ENCODE measurements at regions not wholly inside any gene's neighbourhood (a gene's known extent, or its start where the extent isn't known, plus 50 kb on each side); places are given as distances from the start of the nearest gene placed in this dataset.

DNA sequence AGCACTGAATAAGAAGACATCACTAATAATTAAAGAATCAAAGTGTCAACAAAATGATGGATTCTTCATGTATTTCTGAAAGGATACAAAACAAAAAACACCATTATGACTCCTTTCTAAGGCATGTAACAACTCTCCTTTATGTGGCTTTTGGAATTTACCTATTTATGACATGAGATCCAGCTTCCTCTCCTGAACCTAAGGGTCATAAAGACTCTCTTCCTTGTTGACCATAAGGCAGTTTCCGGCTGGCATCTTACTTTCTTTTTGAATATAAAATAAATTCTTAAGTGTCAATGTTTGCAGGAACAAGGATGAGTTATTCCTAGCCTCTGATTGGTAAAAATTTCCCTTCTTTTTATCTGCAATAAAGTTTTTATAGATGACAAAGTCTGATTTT, 111.1 kb upstream of the GRPR start:
- intact Hi-C loops (cut with micrococcal nuclease; ENCODE audit: unreplicated experiment) = no loop called here
- Histone ChIP-seq H3K4me3 (ENCODE audit: low read depth, low read length, poor library complexity, severe bottlenecking) (no peak overlapping the region), H3K79me2 (ENCODE audit: insufficient read depth, low read depth, low read length) (no peaks in the 10 kb centered on the region), H3K4me2 (ENCODE audit: low read length) (no peak overlapping the region), H3K9me2 (ENCODE audit: insufficient read depth, low read length) (no peaks in the 10 kb centered on the region), H3K4me1 (ENCODE audit: insufficient read depth, low read length, poor library complexity, severe bottlenecking) (peaks cover 10% of the 10 kb centered on the region), H4K20me1 (ENCODE audit: insufficient read depth, low read length) (no peaks in the 10 kb centered on the region), H3K36me3 (ENCODE audit: insufficient read depth, low read length) (no peaks in the 10 kb centered on the region), H2AFZ (ENCODE audit: low read length) (no peak overlapping the region), H3K27ac (ENCODE audit: low read depth, low read length, poor library complexity, severe bottlenecking) (no peak overlapping the region), H3K9me3 (ENCODE audit: low read length) (no peaks in the 10 kb centered on the region)
- no TSS peak for BruUV-seq (replicated peaks)
- CTCF ChIA-PET (ENCODE audit: unreplicated experiment) = no interaction called here
- no peak for TF ChIP-seq EZH2phosphoT487 (IDR thresholded peaks at IDR 0.05; ENCODE audit: borderline replicate concordance, low read depth, low read length)
- TF ChIP-seq, protein P1, sequence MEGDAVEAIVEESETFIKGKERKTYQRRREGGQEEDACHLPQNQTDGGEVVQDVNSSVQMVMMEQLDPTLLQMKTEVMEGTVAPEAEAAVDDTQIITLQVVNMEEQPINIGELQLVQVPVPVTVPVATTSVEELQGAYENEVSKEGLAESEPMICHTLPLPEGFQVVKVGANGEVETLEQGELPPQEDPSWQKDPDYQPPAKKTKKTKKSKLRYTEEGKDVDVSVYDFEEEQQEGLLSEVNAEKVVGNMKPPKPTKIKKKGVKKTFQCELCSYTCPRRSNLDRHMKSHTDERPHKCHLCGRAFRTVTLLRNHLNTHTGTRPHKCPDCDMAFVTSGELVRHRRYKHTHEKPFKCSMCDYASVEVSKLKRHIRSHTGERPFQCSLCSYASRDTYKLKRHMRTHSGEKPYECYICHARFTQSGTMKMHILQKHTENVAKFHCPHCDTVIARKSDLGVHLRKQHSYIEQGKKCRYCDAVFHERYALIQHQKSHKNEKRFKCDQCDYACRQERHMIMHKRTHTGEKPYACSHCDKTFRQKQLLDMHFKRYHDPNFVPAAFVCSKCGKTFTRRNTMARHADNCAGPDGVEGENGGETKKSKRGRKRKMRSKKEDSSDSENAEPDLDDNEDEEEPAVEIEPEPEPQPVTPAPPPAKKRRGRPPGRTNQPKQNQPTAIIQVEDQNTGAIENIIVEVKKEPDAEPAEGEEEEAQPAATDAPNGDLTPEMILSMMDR (conservative IDR thresholded peaks at IDR 0.05; ENCODE audit: low read length) = no peak
- POLR2A ChIA-PET = no interaction called here
- DNase-seq (ENCODE audit: low spot score) = no peak

- CTCF ChIA-PET (ENCODE audit: unreplicated experiment) = no interaction called here
Measured at GRCh38 chrX:16005917-16006316, 117.4 kb upstream of the GRPR start.

GRCh38 chrX:16002185-16002584, 121.2 kb upstream of the GRPR start:
- H3K27ac ChIP-seq (ENCODE audit: low read depth, low read length, poor library complexity, severe bottlenecking) = no peak overlapping the region
- no peaks in the 10 kb centered on the region for H3K4me1 ChIP-seq (ENCODE audit: insufficient read depth, low read length, poor library complexity, severe bottlenecking)
- H3K79me2 ChIP-seq (ENCODE audit: insufficient read depth, low read depth, low read length) = no peaks in the 10 kb centered on the region
- ChIA-PET POLR2A (no interaction called here), CTCF (ENCODE audit: unreplicated experiment) (no interaction called here)
- no peaks in the 10 kb centered on the region for H3K36me3 ChIP-seq (ENCODE audit: insufficient read depth, low read length)
- H3K4me3 ChIP-seq (ENCODE audit: low read depth, low read length, poor library complexity, severe bottlenecking) = no peak overlapping the region
- no TSS peak for BruUV-seq (replicated peaks)
- TF ChIP-seq, protein P1 (conservative IDR thresholded peaks at IDR 0.05; ENCODE audit: low read length) = no peak
- no peak for TF ChIP-seq EZH2phosphoT487 (IDR thresholded peaks at IDR 0.05; ENCODE audit: borderline replicate concordance, low read depth, low read length)
- no peaks in the 10 kb centered on the region for H3K9me3 ChIP-seq (ENCODE audit: low read length)
- H3K4me2 ChIP-seq (ENCODE audit: low read length) = no peak overlapping the region
- H4K20me1 ChIP-seq (ENCODE audit: insufficient read depth, low read length) = no peaks in the 10 kb centered on the region
- DNase-seq (ENCODE audit: low spot score) = no peak
- no peak overlapping the region for H2AFZ ChIP-seq (ENCODE audit: low read length)
- H3K9me2 ChIP-seq (ENCODE audit: insufficient read depth, low read length) = no peaks in the 10 kb centered on the region
- intact Hi-C loops (cut with micrococcal nuclease; ENCODE audit: unreplicated experiment) = no loop called here

More at GRCh38 chrX:16005917-16006316, 117.4 kb upstream of the GRPR start:
- Histone ChIP-seq H3K4me2 (ENCODE audit: low read length) (no peak overlapping the region), H3K9me2 (ENCODE audit: insufficient read depth, low read length) (no peaks in the 10 kb centered on the region), H3K9me3 (ENCODE audit: low read length) (no peaks in the 10 kb centered on the region), H3K79me2 (ENCODE audit: insufficient read depth, low read depth, low read length) (no peaks in the 10 kb centered on the region), H3K27ac (ENCODE audit: low read depth, low read length, poor library complexity, severe bottlenecking) (no peak overlapping the region), H2AFZ (ENCODE audit: low read length) (no peak overlapping the region), H3K4me3 (ENCODE audit: low read depth, low read length, poor library complexity, severe bottlenecking) (no peak overlapping the region), H4K20me1 (ENCODE audit: insufficient read depth, low read length) (no peaks in the 10 kb centered on the region), H3K4me1 (ENCODE audit: insufficient read depth, low read length, poor library complexity, severe bottlenecking) (no peaks in the 10 kb centered on the region), H3K36me3 (ENCODE audit: insufficient read depth, low read length) (no peaks in the 10 kb centered on the region)
- BruUV-seq (replicated peaks) = no TSS peak
- TF ChIP-seq EZH2phosphoT487 (IDR thresholded peaks at IDR 0.05; ENCODE audit: borderline replicate concordance, low read depth, low read length) = no peak
- TF ChIP-seq, protein P1 (conservative IDR thresholded peaks at IDR 0.05; ENCODE audit: low read length) = no peak
- intact Hi-C loops (cut with micrococcal nuclease; ENCODE audit: unreplicated experiment) = no loop called here
- POLR2A ChIA-PET = no interaction called here
- no peak for DNase-seq (ENCODE audit: low spot score)
